Keratinocyte (primary cell): ENCODE measurements at regions not wholly inside any gene's neighbourhood (a gene's known extent, or its start where the extent isn't known, plus 50 kb on each side); places are given as distances from the start of the nearest gene placed in this dataset.

ENCODE experiments used
- DNase-seq: peaks from one replicate; pipeline ENCODE4 v3.0.0-alpha.2; 2011; ENCODE audit warnings: low read depth, missing footprints, low spot score
- FAIRE-seq: peaks from 2 replicates; lab custom pipeline; 2011; peaks lifted over from hg19 to GRCh38; lab: Jason Lieb, UNC
- H2AFZ ChIP-seq: 2 replicates; pipeline ENCODE4 v1.6.0; 2012; ENCODE audit warnings: low read length, control low read depth, inconsistent platforms; ENCODE audit not compliant: control insufficient read depth
- H3K27ac ChIP-seq: 2 replicates; pipeline ENCODE4 v1.5.1; 2011; ENCODE audit warnings: low read length; ENCODE audit not compliant: control insufficient read depth, insufficient read depth
- H3K27me3 ChIP-seq: 3 replicates; pipeline ENCODE4 v1.6.0; 2011; ENCODE audit warnings: low read length; ENCODE audit not compliant: control insufficient read depth, insufficient read depth; ENCODE audit errors: extremely low read depth
- H3K36me3 ChIP-seq, 2 experiments: 2 replicates in 1 of 2; 3 replicates in 1 of 2; pipeline ENCODE4 v1.5.1; 2011; ENCODE audit warnings: low read length in 2 of 2, mild to moderate bottlenecking in 1 of 2; ENCODE audit not compliant: control insufficient read depth in 2 of 2, insufficient read depth in 2 of 2; ENCODE audit errors: extremely low read depth in 1 of 2
- H3K4me1 ChIP-seq: 3 replicates; pipeline ENCODE4 v1.5.1; 2011; ENCODE audit warnings: low read length; ENCODE audit not compliant: control insufficient read depth, insufficient read depth; ENCODE audit errors: extremely low read depth
- H3K4me2 ChIP-seq: 3 replicates; pipeline ENCODE4 v1.6.0; 2011; ENCODE audit warnings: low read depth, low read length; ENCODE audit not compliant: control insufficient read depth, insufficient read depth; ENCODE audit errors: extremely low read depth
- H3K4me3 ChIP-seq, 3 experiments: fragments of 200-600 bp in 1 of 3; sonication (generic) in 1 of 3; 2 replicates in 2 of 3; 3 replicates in 1 of 3; pipeline ENCODE4 v1.5.1; 2011 to 2016; ENCODE audit warnings: low read length in 3 of 3, mild to moderate bottlenecking in 3 of 3, control low read depth in 2 of 3, inconsistent platforms in 1 of 3, low read depth in 1 of 3, mixed read lengths in 1 of 3, mixed run types in 1 of 3, moderate library complexity in 1 of 3; ENCODE audit not compliant: control insufficient read depth in 2 of 3, insufficient read depth in 2 of 3; ENCODE audit errors: extremely low read depth in 1 of 3
- H3K79me2 ChIP-seq: 2 replicates; pipeline ENCODE4 v1.6.0; 2012; ENCODE audit warnings: low read length; ENCODE audit not compliant: control insufficient read depth, insufficient read depth
- H3K9ac ChIP-seq: 3 replicates; pipeline ENCODE4 v1.6.0; 2011; ENCODE audit warnings: low read length; ENCODE audit not compliant: control insufficient read depth, insufficient read depth; ENCODE audit errors: extremely low read depth
- H3K9me1 ChIP-seq: 3 replicates; pipeline ENCODE4 v1.6.0; 2011; ENCODE audit warnings: low read length; ENCODE audit not compliant: control insufficient read depth, insufficient read depth; ENCODE audit errors: extremely low read depth
- H3K9me3 ChIP-seq: 2 replicates; pipeline ENCODE4 v1.5.1; 2012; ENCODE audit warnings: low read depth, low read length; ENCODE audit not compliant: control insufficient read depth
- H4K20me1 ChIP-seq: 3 replicates; pipeline ENCODE4 v1.6.0; 2011; ENCODE audit warnings: low read length; ENCODE audit not compliant: control insufficient read depth, insufficient read depth; ENCODE audit errors: extremely low read depth
- EZH2 ChIP-seq: IDR thresholded peaks from one replicate; pipeline ENCODE4 v1.6.1; 2012; ENCODE audit warnings: inconsistent platforms, mild to moderate bottlenecking, low read length, moderate library complexity
- dilution Hi-C: fragments of 300-500 bp; cut with MboI; formaldehyde crosslinking; loops from one replicate; pipeline ENCODE4 v1.7.0; 2020; ENCODE audit warnings: low sequenced_read_pairs; ENCODE audit not compliant: extremely low pct_ligation_motif_present
- TF ChIP-seq, protein P1 (sequence below), 3 experiments: IDR thresholded peaks in 1 of 3; conservative IDR thresholded peaks in 1 of 3; optimal IDR thresholded peaks in 1 of 3; 2 replicates in 2 of 3; 3 replicates in 1 of 3; pipeline versions ENCODE3 to v1.5.1; 2011; ENCODE audit warnings: low read length in 3 of 3, mild to moderate bottlenecking in 3 of 3, moderate library complexity in 2 of 3, control low read depth in 1 of 3, inconsistent platforms in 1 of 3; ENCODE audit not compliant: insufficient read depth in 2 of 3; ENCODE audit errors: extremely low read depth in 1 of 3

DNA sequence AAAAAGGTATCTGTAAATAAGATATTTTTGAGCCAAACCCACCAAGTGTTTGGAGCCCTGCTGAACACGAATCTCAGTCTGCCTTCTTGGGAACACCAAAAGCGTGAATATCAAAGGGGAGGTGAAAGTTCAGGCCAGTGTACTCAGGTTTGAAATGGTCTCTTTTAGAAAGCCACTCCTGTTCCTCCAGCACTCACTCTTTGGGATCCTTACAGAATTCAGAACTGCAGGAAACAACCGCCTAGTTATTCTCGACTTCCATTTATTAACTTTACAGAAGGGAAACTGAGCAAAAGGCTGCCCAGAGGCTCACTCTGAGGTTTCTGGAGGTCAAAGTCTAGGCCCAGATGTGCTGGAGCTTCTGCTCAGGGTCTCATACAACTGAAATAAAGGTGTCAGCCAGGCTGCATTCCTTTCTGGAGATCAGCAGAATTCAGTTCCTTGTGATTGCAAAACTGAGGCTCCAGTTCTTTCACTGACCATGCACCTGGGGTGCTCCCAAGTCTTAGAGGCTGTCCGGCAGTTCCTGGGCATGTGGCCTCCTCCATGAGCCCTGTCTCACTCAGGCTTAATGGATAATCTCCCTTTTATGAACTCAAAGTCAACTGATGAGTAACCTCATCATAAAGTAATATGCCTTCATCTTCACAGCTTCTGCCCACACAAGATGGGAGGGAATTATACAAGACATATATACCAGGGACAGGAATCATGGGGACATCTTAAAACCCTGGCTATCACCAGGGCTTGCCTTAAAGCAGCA, 65.5 kb upstream of the TNFAIP3 start:
- H3K4me1 ChIP-seq = no peaks in the 10 kb centered on the region
- no peaks in the 10 kb centered on the region for H4K20me1 ChIP-seq
- no peaks in the 10 kb centered on the region for H3K9me1 ChIP-seq
- no peaks in the 10 kb centered on the region for H3K9me3 ChIP-seq
- H3K79me2 ChIP-seq = no peaks in the 10 kb centered on the region
- H3K27ac ChIP-seq = no peak overlapping the region
- dilution Hi-C loops = no loop called here
- H3K9ac ChIP-seq = no peak overlapping the region
- no peak for DNase-seq
- no peak overlapping the region for H3K4me2 ChIP-seq
- H3K27me3 ChIP-seq = no peaks in the 10 kb centered on the region
- H3K36me3 ChIP-seq = no peaks in the 10 kb centered on the region
- no peak for TF ChIP-seq EZH2
- TF ChIP-seq, protein P1, sequence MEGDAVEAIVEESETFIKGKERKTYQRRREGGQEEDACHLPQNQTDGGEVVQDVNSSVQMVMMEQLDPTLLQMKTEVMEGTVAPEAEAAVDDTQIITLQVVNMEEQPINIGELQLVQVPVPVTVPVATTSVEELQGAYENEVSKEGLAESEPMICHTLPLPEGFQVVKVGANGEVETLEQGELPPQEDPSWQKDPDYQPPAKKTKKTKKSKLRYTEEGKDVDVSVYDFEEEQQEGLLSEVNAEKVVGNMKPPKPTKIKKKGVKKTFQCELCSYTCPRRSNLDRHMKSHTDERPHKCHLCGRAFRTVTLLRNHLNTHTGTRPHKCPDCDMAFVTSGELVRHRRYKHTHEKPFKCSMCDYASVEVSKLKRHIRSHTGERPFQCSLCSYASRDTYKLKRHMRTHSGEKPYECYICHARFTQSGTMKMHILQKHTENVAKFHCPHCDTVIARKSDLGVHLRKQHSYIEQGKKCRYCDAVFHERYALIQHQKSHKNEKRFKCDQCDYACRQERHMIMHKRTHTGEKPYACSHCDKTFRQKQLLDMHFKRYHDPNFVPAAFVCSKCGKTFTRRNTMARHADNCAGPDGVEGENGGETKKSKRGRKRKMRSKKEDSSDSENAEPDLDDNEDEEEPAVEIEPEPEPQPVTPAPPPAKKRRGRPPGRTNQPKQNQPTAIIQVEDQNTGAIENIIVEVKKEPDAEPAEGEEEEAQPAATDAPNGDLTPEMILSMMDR (optimal IDR thresholded peaks at IDR 0.05 in 1 of 3, IDR thresholded peaks at IDR 0.05 in 1 of 3, conservative IDR thresholded peaks at IDR 0.05 in 1 of 3; ENCODE audit: extremely low read depth in 1 of 3, insufficient read depth in 2 of 3, low read length in 3 of 3) = no peak
- H2AFZ ChIP-seq = no peak overlapping the region
- no peak overlapping the region for H3K4me3 ChIP-seq
- FAIRE-seq = no peak

GRCh38 chr6:137802408-137803182, 64.5 kb upstream of the TNFAIP3 start:
- TF ChIP-seq EZH2 = no peak
- TF ChIP-seq, protein P1 (optimal IDR thresholded peaks at IDR 0.05 in 1 of 3, IDR thresholded peaks at IDR 0.05 in 1 of 3, conservative IDR thresholded peaks at IDR 0.05 in 1 of 3; ENCODE audit: extremely low read depth in 1 of 3, insufficient read depth in 2 of 3, low read length in 3 of 3) = no peak
- no peaks in the 10 kb centered on the region for H3K36me3 ChIP-seq
- H3K4me2 ChIP-seq = no peak overlapping the region
- H3K4me3 ChIP-seq = no peak overlapping the region
- no peaks in the 10 kb centered on the region for H4K20me1 ChIP-seq
- FAIRE-seq = no peak
- H2AFZ ChIP-seq = no peak overlapping the region
- no peak overlapping the region for H3K27ac ChIP-seq
- no peaks in the 10 kb centered on the region for H3K27me3 ChIP-seq
- DNase-seq = no peak
- no peaks in the 10 kb centered on the region for H3K9me3 ChIP-seq
- H3K79me2 ChIP-seq = no peaks in the 10 kb centered on the region
- peaks cover 3% of the 10 kb centered on the region for H3K4me1 ChIP-seq
- H3K9ac ChIP-seq = no peak overlapping the region
- H3K9me1 ChIP-seq = no peaks in the 10 kb centered on the region
- dilution Hi-C loops = no loop called here
